ENCODE measurements at regions not wholly inside any gene's neighbourhood (a gene's known extent, or its start where the extent isn't known, plus 50 kb on each side); places are given as distances from the start of the nearest gene placed in this dataset.

DNA sequence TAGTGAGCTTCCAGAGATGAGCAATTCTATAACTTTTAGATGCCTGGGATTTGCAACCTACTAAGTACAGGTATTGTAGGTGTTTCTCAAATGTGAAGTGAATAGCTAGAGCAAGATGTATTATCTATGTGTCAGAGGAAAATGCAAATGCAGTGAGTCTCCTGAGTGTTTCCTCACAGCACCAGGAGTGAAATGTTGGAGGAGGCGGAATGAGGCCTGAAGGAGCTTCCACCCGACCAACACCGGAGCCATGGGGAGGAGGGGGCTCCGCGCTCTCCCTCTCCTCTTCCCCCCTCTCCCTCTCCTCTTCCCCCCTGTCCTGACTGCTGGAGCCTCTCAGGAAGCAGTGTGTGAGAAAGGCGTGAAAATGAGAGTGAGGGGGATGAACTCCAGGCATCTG lies 79.9 kb upstream of the RNF32 start:
- TF ChIP-seq, protein P1, sequence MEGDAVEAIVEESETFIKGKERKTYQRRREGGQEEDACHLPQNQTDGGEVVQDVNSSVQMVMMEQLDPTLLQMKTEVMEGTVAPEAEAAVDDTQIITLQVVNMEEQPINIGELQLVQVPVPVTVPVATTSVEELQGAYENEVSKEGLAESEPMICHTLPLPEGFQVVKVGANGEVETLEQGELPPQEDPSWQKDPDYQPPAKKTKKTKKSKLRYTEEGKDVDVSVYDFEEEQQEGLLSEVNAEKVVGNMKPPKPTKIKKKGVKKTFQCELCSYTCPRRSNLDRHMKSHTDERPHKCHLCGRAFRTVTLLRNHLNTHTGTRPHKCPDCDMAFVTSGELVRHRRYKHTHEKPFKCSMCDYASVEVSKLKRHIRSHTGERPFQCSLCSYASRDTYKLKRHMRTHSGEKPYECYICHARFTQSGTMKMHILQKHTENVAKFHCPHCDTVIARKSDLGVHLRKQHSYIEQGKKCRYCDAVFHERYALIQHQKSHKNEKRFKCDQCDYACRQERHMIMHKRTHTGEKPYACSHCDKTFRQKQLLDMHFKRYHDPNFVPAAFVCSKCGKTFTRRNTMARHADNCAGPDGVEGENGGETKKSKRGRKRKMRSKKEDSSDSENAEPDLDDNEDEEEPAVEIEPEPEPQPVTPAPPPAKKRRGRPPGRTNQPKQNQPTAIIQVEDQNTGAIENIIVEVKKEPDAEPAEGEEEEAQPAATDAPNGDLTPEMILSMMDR (IDR thresholded peaks at IDR 0.05) = no peak
- TF ChIP-seq EZH2 (IDR thresholded peaks at IDR 0.05; ENCODE audit: borderline replicate concordance, insufficient read depth, low read depth, low read length, poor library complexity, severe bottlenecking) = no peak

All from B cell (primary cell).